Immature natural killer cell (primary cell): ENCODE measurements at regions not wholly inside any gene's neighbourhood (a gene's known extent, or its start where the extent isn't known, plus 50 kb on each side); places are given as distances from the start of the nearest gene placed in this dataset.

Experiments
- DNase-seq, 3 donors: peaks; one replicate each; pipeline ENCODE4 v3.0.0; 2022; ENCODE audit warnings: mixed read lengths in 1 of 3
- H3K27ac Mint-ChIP-seq, 6 donors: one replicate each; pipeline ENCODE4 v1.8.0; 2020; ENCODE audit warnings: mixed read lengths in 6 of 6, mild to moderate bottlenecking in 5 of 6, inconsistent platforms in 4 of 6, moderate library complexity in 3 of 6
- H3K27me3 Mint-ChIP-seq, 3 donors: one replicate each; pipeline ENCODE4 v1.8.0; 2020 to 2021; ENCODE audit warnings: low read depth in 3 of 3, mild to moderate bottlenecking in 3 of 3, mixed read lengths in 3 of 3, moderate library complexity in 3 of 3, inconsistent platforms in 1 of 3
- H3K36me3 Mint-ChIP-seq, 3 donors: one replicate each; pipeline ENCODE4 v1.8.0; 2020; ENCODE audit warnings: mixed read lengths in 3 of 3, inconsistent platforms in 2 of 3, mild to moderate bottlenecking in 2 of 3
- H3K4me1 Mint-ChIP-seq, 2 donors: one replicate each; pipeline ENCODE4 v1.8.0; 2020; ENCODE audit warnings: inconsistent platforms in 2 of 2, mild to moderate bottlenecking in 2 of 2, mixed read lengths in 2 of 2, moderate library complexity in 1 of 2
- H3K4me3 Mint-ChIP-seq, 5 donors: one replicate each; pipeline ENCODE4 v1.8.0; 2020; ENCODE audit warnings: mild to moderate bottlenecking in 5 of 5, mixed read lengths in 5 of 5, inconsistent platforms in 3 of 5, moderate library complexity in 3 of 5
- H3K9me3 Mint-ChIP-seq, 6 donors: one replicate each; pipeline ENCODE4 v1.8.0; 2020; ENCODE audit warnings: mild to moderate bottlenecking in 6 of 6, mixed read lengths in 6 of 6, inconsistent platforms in 4 of 6, moderate library complexity in 3 of 6

GRCh38 chr6:54624779-54625178 lies 221.8 kb upstream of the FAM83B start:
- Mint-ChIP-seq H3K27ac (no peak overlapping the region), H3K9me3 (peaks cover 0 to 6% (median 2%) of the 10 kb centered on the region in 6 donors), H3K4me1 (no peaks in the 10 kb centered on the region), H3K27me3 (peaks cover 0 to 2% (median 0%) of the 10 kb centered on the region in 3 donors), H3K4me3 (no peak overlapping the region), H3K36me3 (no peaks in the 10 kb centered on the region)
- DNase-seq, result no peak

GRCh38 chr6:54629131-54629530 lies 217.4 kb upstream of the FAM83B start:
- DNase-seq, result no peak
- H3K4me1 Mint-ChIP-seq, result no peaks in the 10 kb centered on the region
- no peaks in the 10 kb centered on the region for H3K36me3 Mint-ChIP-seq
- no peak overlapping the region for H3K27ac Mint-ChIP-seq
- H3K9me3 Mint-ChIP-seq, result peaks cover 0 to 15% (median 4%) of the 10 kb centered on the region in 6 donors
- no peak overlapping the region for H3K4me3 Mint-ChIP-seq
- H3K27me3 Mint-ChIP-seq, result peaks cover 0 to 2% (median 0%) of the 10 kb centered on the region in 3 donors

GRCh38 chr6:54632984-54633565 lies 213.5 kb upstream of the FAM83B start:
- Mint-ChIP-seq H3K4me3 (no peak overlapping the region), H3K4me1 (no peaks in the 10 kb centered on the region), H3K36me3 (no peaks in the 10 kb centered on the region), H3K27me3 (no peaks in the 10 kb centered on the region), H3K9me3 (peaks cover 0 to 19% (median 1%) of the 10 kb centered on the region in 6 donors), H3K27ac (no peak overlapping the region)
- DNase-seq, result no peak

GRCh38 chr6:54633601-54634000 lies 213.0 kb upstream of the FAM83B start:
- H3K27ac Mint-ChIP-seq, result no peak overlapping the region
- H3K4me3 Mint-ChIP-seq, result no peak overlapping the region
- H3K36me3 Mint-ChIP-seq, result no peaks in the 10 kb centered on the region
- no peaks in the 10 kb centered on the region for H3K4me1 Mint-ChIP-seq
- DNase-seq, result no peak
- H3K27me3 Mint-ChIP-seq, result no peaks in the 10 kb centered on the region
- peaks cover 0 to 19% (median 1%) of the 10 kb centered on the region in 6 donors for H3K9me3 Mint-ChIP-seq

- H3K27me3 Mint-ChIP-seq, result peaks cover 0 to 3% (median 0%) of the 10 kb centered on the region in 3 donors
- no peaks in the 10 kb centered on the region for H3K36me3 Mint-ChIP-seq
- no peaks in the 10 kb centered on the region for H3K4me1 Mint-ChIP-seq
- DNase-seq, result no peak
- H3K9me3 Mint-ChIP-seq, result peaks cover 0 to 7% (median 0%) of the 10 kb centered on the region in 6 donors
- no peak overlapping the region for H3K4me3 Mint-ChIP-seq
- no peak overlapping the region for H3K27ac Mint-ChIP-seq
Observed at GRCh38 chr6:54640911-54641310, 205.7 kb upstream of the FAM83B start.

- H3K36me3 Mint-ChIP-seq, result no peaks in the 10 kb centered on the region
- DNase-seq, result no peak
Observed at GRCh38 chr6:54646069-54646950, 200.3 kb upstream of the FAM83B start.

GRCh38 chr6:54646951-54647664 lies 199.5 kb upstream of the FAM83B start:
- Mint-ChIP-seq H3K27ac (no peak overlapping the region), H3K27me3 (peaks cover 0 to 2% (median 2%) of the 10 kb centered on the region in 3 donors), H3K36me3 (no peaks in the 10 kb centered on the region)

More at GRCh38 chr6:54646069-54646950, 200.3 kb upstream of the FAM83B start:
- Mint-ChIP-seq H3K4me3 (no peak overlapping the region), H3K4me1 (no peaks in the 10 kb centered on the region), H3K9me3 (peaks cover 0 to 9% (median 0%) of the 10 kb centered on the region in 6 donors), H3K27me3 (peaks cover 0 to 3% (median 2%) of the 10 kb centered on the region in 3 donors), H3K27ac (no peak overlapping the region)

GRCh38 chr6:54654381-54654780 lies 192.2 kb upstream of the FAM83B start:
- no peaks in the 10 kb centered on the region for H3K36me3 Mint-ChIP-seq
- H3K9me3 Mint-ChIP-seq, result peaks cover 0 to 10% (median 0%) of the 10 kb centered on the region in 6 donors
- H3K27me3 Mint-ChIP-seq, result peaks cover 0 to 4% (median 2%) of the 10 kb centered on the region in 3 donors
- no peak for DNase-seq
- no peaks in the 10 kb centered on the region for H3K4me1 Mint-ChIP-seq
- H3K27ac Mint-ChIP-seq, result no peak overlapping the region
- H3K4me3 Mint-ChIP-seq, result no peak overlapping the region

More at GRCh38 chr6:54646951-54647664, 199.5 kb upstream of the FAM83B start:
- Mint-ChIP-seq H3K4me3 (no peak overlapping the region), H3K4me1 (no peaks in the 10 kb centered on the region), H3K9me3 (peaks cover 0 to 9% (median 0%) of the 10 kb centered on the region in 6 donors)
- no peak for DNase-seq

- H3K36me3 Mint-ChIP-seq, result no peaks in the 10 kb centered on the region
- DNase-seq, result no peak
- H3K4me3 Mint-ChIP-seq, result no peak overlapping the region
- H3K4me1 Mint-ChIP-seq, result no peaks in the 10 kb centered on the region
- H3K9me3 Mint-ChIP-seq, result peaks cover 0 to 11% (median 0%) of the 10 kb centered on the region in 6 donors
- no peak overlapping the region for H3K27ac Mint-ChIP-seq
- peaks cover 0 to 4% (median 0%) of the 10 kb centered on the region in 3 donors for H3K27me3 Mint-ChIP-seq
Observed at GRCh38 chr6:54655162-54655561, 191.4 kb upstream of the FAM83B start.

- Mint-ChIP-seq H3K36me3 (no peaks in the 10 kb centered on the region), H3K4me3 (no peak overlapping the region), H3K4me1 (no peaks in the 10 kb centered on the region), H3K9me3 (peaks cover 3 to 29% (median 7%) of the 10 kb centered on the region in 6 donors), H3K27ac (no peak overlapping the region), H3K27me3 (peaks cover 1 to 3% (median 2%) of the 10 kb centered on the region in 3 donors)
- DNase-seq, result no peak
Observed at GRCh38 chr6:54665278-54665677, 181.3 kb upstream of the FAM83B start.

GRCh38 chr6:54680531-54680930 lies 166.0 kb upstream of the FAM83B start:
- no peaks in the 10 kb centered on the region for H3K36me3 Mint-ChIP-seq
- no peaks in the 10 kb centered on the region for H3K27me3 Mint-ChIP-seq
- no peak overlapping the region for H3K4me3 Mint-ChIP-seq
- DNase-seq, result no peak
- H3K27ac Mint-ChIP-seq, result no peak overlapping the region
- H3K4me1 Mint-ChIP-seq, result no peaks in the 10 kb centered on the region
- peaks cover 0 to 4% (median under 1%) of the 10 kb centered on the region in 6 donors for H3K9me3 Mint-ChIP-seq

GRCh38 chr6:54681267-54681666 lies 165.3 kb upstream of the FAM83B start:
- peaks cover 0 to 4% (median under 1%) of the 10 kb centered on the region in 6 donors for H3K9me3 Mint-ChIP-seq
- H3K4me1 Mint-ChIP-seq, result no peaks in the 10 kb centered on the region
- no peaks in the 10 kb centered on the region for H3K27me3 Mint-ChIP-seq
- DNase-seq, result no peak
- no peak overlapping the region for H3K4me3 Mint-ChIP-seq
- no peak overlapping the region for H3K27ac Mint-ChIP-seq
- no peaks in the 10 kb centered on the region for H3K36me3 Mint-ChIP-seq

GRCh38 chr6:54681987-54682386 lies 164.6 kb upstream of the FAM83B start:
- H3K4me3 Mint-ChIP-seq, result no peak overlapping the region
- no peaks in the 10 kb centered on the region for H3K4me1 Mint-ChIP-seq
- peaks cover 0 to 4% (median under 1%) of the 10 kb centered on the region in 6 donors for H3K9me3 Mint-ChIP-seq
- H3K27ac Mint-ChIP-seq, result no peak overlapping the region
- no peaks in the 10 kb centered on the region for H3K36me3 Mint-ChIP-seq
- H3K27me3 Mint-ChIP-seq, result no peaks in the 10 kb centered on the region
- DNase-seq, result no peak

GRCh38 chr6:54689620-54690019 lies 157.0 kb upstream of the FAM83B start:
- no peaks in the 10 kb centered on the region for H3K27me3 Mint-ChIP-seq
- DNase-seq, result no peak
- no peaks in the 10 kb centered on the region for H3K4me1 Mint-ChIP-seq
- H3K9me3 Mint-ChIP-seq, result peaks cover 0 to 4% (median 0%) of the 10 kb centered on the region in 6 donors
- H3K27ac Mint-ChIP-seq, result no peak overlapping the region
- no peak overlapping the region for H3K4me3 Mint-ChIP-seq
- H3K36me3 Mint-ChIP-seq, result no peaks in the 10 kb centered on the region
